ENCODE measurements at regions not wholly inside any gene's neighbourhood (a gene's known extent, or its start where the extent isn't known, plus 50 kb on each side); places are given as distances from the start of the nearest gene placed in this dataset.

DNA sequence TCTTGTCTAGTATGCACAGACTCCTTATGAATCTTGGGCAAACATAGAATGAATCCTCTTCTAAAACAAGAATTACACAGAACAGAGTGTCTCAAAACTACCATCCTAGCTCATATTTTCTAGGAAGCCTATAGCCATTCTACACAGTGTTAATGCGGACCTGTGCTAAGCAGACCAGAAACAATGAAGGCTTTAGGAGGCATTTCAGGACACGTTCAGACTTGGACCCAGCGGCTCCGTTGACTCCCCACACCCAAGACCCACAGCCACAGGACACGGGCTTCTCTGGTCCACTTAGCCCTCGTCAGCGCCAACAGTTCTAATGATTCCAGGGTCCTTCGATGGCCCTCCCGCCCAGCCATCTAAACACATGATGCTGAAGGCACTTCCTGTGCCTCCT lies 182.2 kb downstream of the BCL11A start:
- no peak for DNase-seq (ENCODE audit: low read depth in 1 of 2, low spot score in 1 of 2)
- in situ Hi-C loops (cut with HindIII; ENCODE audit: low pct_unique_long_range_greater_than_20kb, low sequenced_read_pairs), result no loop called here
- TF ChIP-seq JUND (IDR thresholded peaks at IDR 0.05; ENCODE audit: low read depth), result no peak

DNA sequence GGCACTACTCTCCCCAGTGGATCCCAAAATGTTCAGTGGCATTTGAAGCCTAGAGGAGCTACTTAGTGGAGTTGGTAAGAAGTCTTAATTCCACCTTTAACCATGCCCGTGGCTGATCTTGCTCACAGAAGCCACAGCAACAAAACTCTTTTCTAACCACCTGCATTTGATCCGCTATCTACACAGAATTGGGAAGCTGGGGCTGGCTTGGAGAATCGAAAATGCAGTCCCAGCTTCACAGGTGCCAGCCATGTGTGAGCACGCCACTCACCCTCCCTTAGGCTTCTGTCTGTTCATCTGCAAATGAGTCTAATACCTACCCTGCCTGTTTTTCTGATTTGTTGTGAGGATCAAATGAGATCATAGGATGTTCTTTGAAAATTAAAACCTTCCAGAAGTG lies 182.6 kb downstream of the BCL11A start:
- no peak for DNase-seq (ENCODE audit: low read depth in 1 of 2, low spot score in 1 of 2)
- TF ChIP-seq JUND (IDR thresholded peaks at IDR 0.05; ENCODE audit: low read depth), result no peak
- in situ Hi-C loops (cut with HindIII; ENCODE audit: low pct_unique_long_range_greater_than_20kb, low sequenced_read_pairs), result no loop called here

GRCh38 chr2:60368456-60368855 lies 185.0 kb downstream of the BCL11A start:
- TF ChIP-seq JUND (IDR thresholded peaks at IDR 0.05; ENCODE audit: low read depth), result no peak
- no peak for DNase-seq (ENCODE audit: low read depth in 1 of 2, low spot score in 1 of 2)
- in situ Hi-C loops (cut with HindIII; ENCODE audit: low pct_unique_long_range_greater_than_20kb, low sequenced_read_pairs), result no loop called here

GRCh38 chr2:60366135-60366712 lies 187.2 kb downstream of the BCL11A start:
- DNase-seq (ENCODE audit: low read depth in 1 of 2, low spot score in 1 of 2), result no peak
- in situ Hi-C loops (cut with HindIII; ENCODE audit: low pct_unique_long_range_greater_than_20kb, low sequenced_read_pairs), result no loop called here
- no peak for TF ChIP-seq JUND (IDR thresholded peaks at IDR 0.05; ENCODE audit: low read depth)

GRCh38 chr2:60365556-60365955 lies 187.9 kb downstream of the BCL11A start:
- TF ChIP-seq JUND (IDR thresholded peaks at IDR 0.05; ENCODE audit: low read depth), result no peak
- in situ Hi-C loops (cut with HindIII; ENCODE audit: low pct_unique_long_range_greater_than_20kb, low sequenced_read_pairs), result no loop called here
- DNase-seq (ENCODE audit: low read depth in 1 of 2, low spot score in 1 of 2), result no peak

DNA sequence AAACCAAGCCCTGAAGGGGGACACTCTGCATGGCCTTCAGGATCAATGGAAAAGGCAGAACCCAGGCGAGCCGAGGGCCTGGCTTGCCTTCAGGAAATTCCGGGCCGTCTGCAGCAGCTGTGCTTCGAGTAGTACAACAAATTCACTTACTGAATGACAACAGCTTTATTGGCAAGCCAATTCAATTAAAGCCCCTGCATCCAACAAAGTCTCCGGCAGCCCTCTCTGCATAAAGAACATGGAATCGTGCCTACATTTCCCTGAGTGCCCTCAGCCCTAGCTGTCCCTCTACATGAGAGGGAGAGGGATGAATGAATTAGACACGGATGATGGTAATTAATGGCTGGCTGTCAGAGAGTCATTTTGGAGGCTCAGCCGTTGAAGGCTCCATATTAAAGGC lies 189.0 kb downstream of the BCL11A start:
- TF ChIP-seq JUND (IDR thresholded peaks at IDR 0.05; ENCODE audit: low read depth), result no peak
- DNase-seq (ENCODE audit: low read depth in 1 of 2, low spot score in 1 of 2), result no peak
- in situ Hi-C loops (cut with HindIII; ENCODE audit: low pct_unique_long_range_greater_than_20kb, low sequenced_read_pairs), result no loop called here

- TF ChIP-seq JUND (IDR thresholded peaks at IDR 0.05; ENCODE audit: low read depth), result no peak
- in situ Hi-C loops (cut with HindIII; ENCODE audit: low pct_unique_long_range_greater_than_20kb, low sequenced_read_pairs), result no loop called here
- no peak for DNase-seq (ENCODE audit: low read depth in 1 of 2, low spot score in 1 of 2)
Observed at GRCh38 chr2:60361498-60361897, 192.0 kb downstream of the BCL11A start.

DNA sequence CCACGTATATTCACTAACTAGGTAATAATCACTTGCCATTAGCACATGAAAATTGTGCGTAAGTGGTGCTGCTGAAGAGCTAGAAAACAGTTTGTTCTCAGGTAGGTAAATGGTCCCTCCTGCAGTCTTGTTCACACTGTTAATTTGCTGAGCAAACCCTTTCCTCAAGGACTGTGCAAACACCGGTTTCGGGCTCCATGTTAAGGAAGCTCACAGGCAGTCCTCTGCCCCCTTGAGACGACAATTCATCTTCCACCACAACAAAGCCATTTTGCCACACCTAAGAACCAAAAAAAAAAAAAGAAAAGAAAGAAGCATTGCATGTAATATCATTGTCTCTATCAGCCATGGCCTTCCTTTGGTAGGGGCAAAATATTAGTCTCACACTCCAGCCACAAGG lies 193.9 kb downstream of the BCL11A start:
- no peak for TF ChIP-seq JUND (IDR thresholded peaks at IDR 0.05; ENCODE audit: low read depth)
- in situ Hi-C loops (cut with HindIII; ENCODE audit: low pct_unique_long_range_greater_than_20kb, low sequenced_read_pairs), result no loop called here
- no peak for DNase-seq (ENCODE audit: low read depth in 1 of 2, low spot score in 1 of 2)

DNA sequence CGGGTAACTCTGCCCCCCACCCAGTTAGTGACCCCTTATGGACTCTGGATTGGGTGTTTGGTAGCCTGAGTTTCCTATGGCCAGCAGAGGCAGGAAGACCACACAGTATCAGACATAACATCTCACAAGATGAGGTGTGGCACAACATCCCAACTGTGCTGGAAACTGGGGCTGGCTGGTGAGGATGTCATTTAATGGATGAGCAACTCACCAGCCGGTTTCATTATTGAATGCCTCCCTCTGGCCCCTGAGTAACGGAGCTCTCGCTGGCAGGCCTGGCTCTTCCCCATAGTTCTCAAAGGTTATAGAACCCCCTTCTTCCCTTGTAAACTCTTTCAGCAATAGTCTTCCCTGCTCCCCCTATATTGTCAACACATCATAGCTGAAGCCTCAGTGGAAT lies 195.0 kb downstream of the BCL11A start:
- DNase-seq (ENCODE audit: low read depth in 1 of 2, low spot score in 1 of 2), result no peak
- no peak for TF ChIP-seq JUND (IDR thresholded peaks at IDR 0.05; ENCODE audit: low read depth)
- in situ Hi-C loops (cut with HindIII; ENCODE audit: low pct_unique_long_range_greater_than_20kb, low sequenced_read_pairs), result no loop called here

DNA sequence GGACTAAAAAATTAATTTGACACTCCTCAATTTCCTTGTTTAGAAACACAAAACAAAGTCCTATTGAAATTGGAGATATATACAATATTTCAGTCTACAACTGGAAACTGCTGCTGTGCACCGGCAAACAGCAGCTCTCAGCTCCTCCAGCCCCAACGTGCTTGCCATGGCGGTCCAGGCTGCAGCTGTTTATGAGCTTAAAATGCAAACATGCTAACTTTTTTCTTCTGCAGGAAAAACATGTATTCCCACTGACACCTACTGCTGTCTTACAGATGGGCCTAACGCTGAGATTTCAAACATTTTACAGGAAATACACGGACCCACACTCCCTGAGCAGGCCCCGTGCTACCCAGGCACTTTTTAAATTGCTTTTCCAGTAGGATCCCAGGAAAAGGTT lies 195.5 kb downstream of the BCL11A start:
- TF ChIP-seq JUND (IDR thresholded peaks at IDR 0.05; ENCODE audit: low read depth), result no peak
- no peak for DNase-seq (ENCODE audit: low read depth in 1 of 2, low spot score in 1 of 2)
- in situ Hi-C loops (cut with HindIII; ENCODE audit: low pct_unique_long_range_greater_than_20kb, low sequenced_read_pairs), result no loop called here

GRCh38 chr2:60356346-60356745 lies 197.1 kb downstream of the BCL11A start:
- no peak for TF ChIP-seq JUND (IDR thresholded peaks at IDR 0.05; ENCODE audit: low read depth)
- in situ Hi-C loops (cut with HindIII; ENCODE audit: low pct_unique_long_range_greater_than_20kb, low sequenced_read_pairs), result no loop called here
- no peak for DNase-seq (ENCODE audit: low read depth in 1 of 2, low spot score in 1 of 2)

- TF ChIP-seq JUND (IDR thresholded peaks at IDR 0.05; ENCODE audit: low read depth), result no peak
- in situ Hi-C loops (cut with HindIII; ENCODE audit: low pct_unique_long_range_greater_than_20kb, low sequenced_read_pairs), result no loop called here
- no peak for DNase-seq (ENCODE audit: low read depth in 1 of 2, low spot score in 1 of 2)
Observed at GRCh38 chr2:60355849-60356261, 197.6 kb downstream of the BCL11A start.

DNA sequence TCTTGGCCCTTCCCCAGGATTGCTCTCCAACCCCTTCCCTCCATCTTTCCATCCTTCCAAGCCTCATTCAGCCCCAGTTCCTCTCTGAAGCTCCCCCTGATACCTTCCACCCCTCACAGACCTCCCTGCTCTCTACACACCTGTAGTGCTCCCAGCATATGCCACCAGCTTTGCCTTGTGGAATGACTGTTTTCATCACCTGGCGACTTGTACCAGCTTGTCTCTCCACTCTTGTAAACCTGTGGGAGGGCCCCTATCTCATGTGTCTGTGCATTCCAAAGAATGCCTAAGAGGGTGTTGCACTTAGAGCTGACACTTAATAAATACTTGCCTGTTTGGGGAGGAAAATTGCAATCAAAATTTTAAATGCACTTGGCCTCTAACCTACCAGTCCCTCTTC lies 198.7 kb downstream of the BCL11A start:
- no peak for TF ChIP-seq JUND (IDR thresholded peaks at IDR 0.05; ENCODE audit: low read depth)
- no peak for DNase-seq (ENCODE audit: low read depth in 1 of 2, low spot score in 1 of 2)
- in situ Hi-C loops (cut with HindIII; ENCODE audit: low pct_unique_long_range_greater_than_20kb, low sequenced_read_pairs), result no loop called here

- no peak for TF ChIP-seq JUND (IDR thresholded peaks at IDR 0.05; ENCODE audit: low read depth)
- no peak for DNase-seq (ENCODE audit: low read depth in 1 of 2, low spot score in 1 of 2)
- in situ Hi-C loops (cut with HindIII; ENCODE audit: low pct_unique_long_range_greater_than_20kb, low sequenced_read_pairs), result no loop called here
Observed at GRCh38 chr2:60353863-60354262, 199.6 kb downstream of the BCL11A start.
